G401 (cell line): ENCODE measurements at regions not wholly inside any gene's neighbourhood (a gene's known extent, or its start where the extent isn't known, plus 50 kb on each side); places are given as distances from the start of the nearest gene placed in this dataset.
A peak's percentile ranks its signal among the peaks of the same experiment; 100 is the strongest.

ENCODE experiments used
- DNase-seq: peaks from one replicate; pipeline ENCODE4 v3.0.0-alpha.2; 2015; ENCODE audit warnings: low spot score
- in situ Hi-C: cut with HindIII; loops from 2 replicates; pipeline ENCODE4 v1.10.0; 2016; ENCODE audit warnings: low sequenced_read_pairs, mixed read lengths

- no peak for DNase-seq
- in situ Hi-C loops, result no loop called here
Measured at GRCh38 chr7:68313806-68314205, 1284.5 kb upstream of the AUTS2 start.

- in situ Hi-C loops, result no loop called here
- DNase-seq, result no peak
Measured at GRCh38 chr7:68314208-68314607, 1284.1 kb upstream of the AUTS2 start.

- in situ Hi-C loops, result no loop called here
- DNase-seq, result no peak
Measured at GRCh38 chr7:68317476-68317875, 1280.8 kb upstream of the AUTS2 start.

GRCh38 chr7:68319061-68319460 lies 1279.2 kb upstream of the AUTS2 start:
- in situ Hi-C loops, result no loop called here
- no peak for DNase-seq

- in situ Hi-C loops, result no loop called here
- peak; percentile 79 for DNase-seq
Measured at GRCh38 chr7:68321076-68321639, 1277.1 kb upstream of the AUTS2 start.

- in situ Hi-C loops, result no loop called here
- DNase-seq, result peak; percentile 61
Measured at GRCh38 chr7:68321776-68322496, 1276.3 kb upstream of the AUTS2 start.

GRCh38 chr7:68324621-68325020 lies 1273.7 kb upstream of the AUTS2 start:
- in situ Hi-C loops, result no loop called here
- no peak for DNase-seq

- DNase-seq, result no peak
- in situ Hi-C loops, result no loop called here
Measured at GRCh38 chr7:68334216-68334615, 1264.1 kb upstream of the AUTS2 start.

- in situ Hi-C loops, result no loop called here
- DNase-seq, result no peak
Measured at GRCh38 chr7:68334636-68335272, 1263.5 kb upstream of the AUTS2 start.

- in situ Hi-C loops, result no loop called here
- DNase-seq, result no peak
Measured at GRCh38 chr7:68336594-68336993, 1261.7 kb upstream of the AUTS2 start.

GRCh38 chr7:68348401-68348800 lies 1249.9 kb upstream of the AUTS2 start:
- DNase-seq, result no peak
- in situ Hi-C loops, result no loop called here

GRCh38 chr7:68362745-68363518 lies 1235.3 kb upstream of the AUTS2 start:
- no peak for DNase-seq
- in situ Hi-C loops, result no loop called here

GRCh38 chr7:68364886-68365625 lies 1233.2 kb upstream of the AUTS2 start:
- DNase-seq, result peak; percentile 87

GRCh38 chr7:68371985-68372384 lies 1226.3 kb upstream of the AUTS2 start:
- in situ Hi-C loops, result no loop called here
- no peak for DNase-seq

More at GRCh38 chr7:68364886-68365625, 1233.2 kb upstream of the AUTS2 start:
- in situ Hi-C loops, result no loop called here

GRCh38 chr7:68376131-68376661 lies 1222.1 kb upstream of the AUTS2 start:
- no peak for DNase-seq
- in situ Hi-C loops, result no loop called here

GRCh38 chr7:68381731-68382130 lies 1216.5 kb upstream of the AUTS2 start:
- DNase-seq, result no peak
- in situ Hi-C loops, result no loop called here

- no peak for DNase-seq
- in situ Hi-C loops, result no loop called here
Measured at GRCh38 chr7:68384581-68384980, 1213.7 kb upstream of the AUTS2 start.

GRCh38 chr7:68393051-68393450 lies 1205.2 kb upstream of the AUTS2 start:
- in situ Hi-C loops, result no loop called here
- DNase-seq, result no peak

GRCh38 chr7:68394131-68394530 lies 1204.1 kb upstream of the AUTS2 start:
- DNase-seq, result no peak
- in situ Hi-C loops, result no loop called here
